ENCODE measurements at regions not wholly inside any gene's neighbourhood (a gene's known extent, or its start where the extent isn't known, plus 50 kb on each side); places are given as distances from the start of the nearest gene placed in this dataset. TPM values are rescaled to one million over a fixed set of nuclear protein-coding genes. Genes with fewer than 3 reads are reported as not detected.

DNA sequence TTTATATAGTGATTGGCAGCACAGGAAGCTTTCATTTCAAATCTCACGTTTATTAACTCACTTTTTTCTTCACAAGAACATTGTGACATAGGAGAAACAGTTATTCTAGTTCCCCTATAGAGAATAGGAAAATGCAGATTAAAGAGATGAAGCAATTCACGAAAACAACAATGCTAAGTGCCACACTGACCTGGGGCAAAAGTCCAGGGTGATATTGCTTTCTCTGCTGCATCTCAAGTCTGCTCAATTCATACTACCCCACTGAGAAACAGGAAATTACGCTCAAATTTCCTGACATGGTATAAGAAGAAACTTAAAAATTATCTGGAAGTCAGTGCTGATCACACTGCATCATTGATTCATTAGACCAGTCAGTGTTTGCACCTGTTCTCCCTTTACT, 66.7 kb upstream of the SEMA6D start:
- TF ChIP-seq CTCF (IDR thresholded peaks at IDR 0.05; ENCODE audit: insufficient read depth, low read length) = no peak
- no peak overlapping the region for H3K4me3 ChIP-seq (ENCODE audit: low read depth, low read length)
- DNase-seq (ENCODE audit: low read depth) = no peak

- no peak for TF ChIP-seq CTCF (IDR thresholded peaks at IDR 0.05; ENCODE audit: insufficient read depth, low read length)
- H3K4me3 ChIP-seq (ENCODE audit: low read depth, low read length) = no peak overlapping the region
- DNase-seq (ENCODE audit: low read depth) = no peak
Observed at GRCh38 chr15:47652328-47652727, 65.0 kb upstream of the SEMA6D start.

DNA sequence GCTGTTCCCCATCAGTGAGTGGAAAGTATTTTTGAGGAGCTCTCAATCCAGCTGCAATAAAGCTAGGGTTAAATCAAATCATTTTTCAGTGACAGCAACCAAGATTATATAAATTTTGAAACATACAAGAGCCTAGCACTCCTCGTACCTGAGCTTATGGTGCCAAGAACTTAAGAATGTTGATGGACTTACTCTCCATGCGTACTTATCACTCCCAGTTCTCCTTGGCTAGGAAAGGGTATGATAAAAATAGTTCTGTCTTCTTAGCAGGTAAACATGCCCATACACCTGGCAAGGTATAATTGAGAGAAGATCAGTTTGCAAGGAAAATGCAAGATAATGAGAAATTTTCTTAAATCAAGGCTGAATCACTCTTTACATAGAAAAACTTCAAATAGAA, 64.5 kb upstream of the SEMA6D start:
- no peak for TF ChIP-seq CTCF (IDR thresholded peaks at IDR 0.05; ENCODE audit: insufficient read depth, low read length)
- H3K4me3 ChIP-seq (ENCODE audit: low read depth, low read length) = no peak overlapping the region

GRCh38 chr15:47661661-47662180, 55.6 kb upstream of the SEMA6D start:
- H3K4me3 ChIP-seq (ENCODE audit: low read depth, low read length) = no peak overlapping the region
- no peak for TF ChIP-seq CTCF (IDR thresholded peaks at IDR 0.05; ENCODE audit: insufficient read depth, low read length)
- no peak for DNase-seq (ENCODE audit: low read depth)

More for the DNA sequence above, 64.5 kb upstream of the SEMA6D start:
- DNase-seq (ENCODE audit: low read depth) = no peak

DNA sequence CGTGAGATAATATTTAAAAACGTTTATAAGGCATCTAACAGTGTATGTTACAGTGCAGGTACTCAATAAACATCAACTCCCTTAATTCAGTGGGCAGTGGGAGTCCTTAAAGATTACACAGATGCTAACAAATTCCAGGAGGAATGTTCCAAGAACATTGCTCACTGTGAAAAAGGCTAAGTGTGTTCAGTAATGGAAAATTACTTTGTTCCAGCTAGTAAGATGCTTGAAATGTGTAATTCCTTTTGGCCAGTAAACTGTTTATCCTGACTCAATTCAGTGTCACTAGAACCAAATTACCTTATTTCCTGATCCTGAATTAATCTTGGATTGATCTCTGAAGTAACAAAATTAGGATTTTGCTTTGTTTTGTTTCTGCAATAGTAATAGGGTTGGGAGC, 54.2 kb upstream of the SEMA6D start:
- DNase-seq (ENCODE audit: low read depth) = no peak
- no peak overlapping the region for H3K4me3 ChIP-seq (ENCODE audit: low read depth, low read length)
- no peak for TF ChIP-seq CTCF (IDR thresholded peaks at IDR 0.05; ENCODE audit: insufficient read depth, low read length)

Small RNA genes in the stretch of these regions (small RNA-seq; reads per million reads assigned to genes)
- gene MTND5P40 = not detected
- gene RF01182 = not detected
- gene RN7SKP139 = not detected
- gene RNU6-1014P = not detected

Data from fibroblast of the aortic adventitia (primary cell).